Peyer's patch (tissue), 4 donors: ENCODE measurements at regions not wholly inside any gene's neighbourhood (a gene's known extent, or its start where the extent isn't known, plus 50 kb on each side); places are given as distances from the start of the nearest gene placed in this dataset.

ENCODE experiments used
- POLR2A ChIP-seq, 2 donors: fragments of 450-650 bp; IDR thresholded peaks; one replicate each; pipeline ENCODE4 v1.5.1; 2017; ENCODE audit warnings: antibody characterized with exemption in 2 of 2, mild to moderate bottlenecking in 2 of 2, moderate library complexity in 2 of 2
- TF ChIP-seq, protein P1 (sequence below), 6 experiments: fragments of 450-650 bp in 4 of 6; fragments of 200-600 bp in 2 of 6; sonication (generic) in 1 of 6; IDR thresholded peaks; one replicate each; pipeline ENCODE4 v1.5.1; 2017 to 2019; ENCODE audit warnings: antibody characterized with exemption in 6 of 6, mild to moderate bottlenecking in 3 of 6, moderate library complexity in 1 of 6

DNA sequence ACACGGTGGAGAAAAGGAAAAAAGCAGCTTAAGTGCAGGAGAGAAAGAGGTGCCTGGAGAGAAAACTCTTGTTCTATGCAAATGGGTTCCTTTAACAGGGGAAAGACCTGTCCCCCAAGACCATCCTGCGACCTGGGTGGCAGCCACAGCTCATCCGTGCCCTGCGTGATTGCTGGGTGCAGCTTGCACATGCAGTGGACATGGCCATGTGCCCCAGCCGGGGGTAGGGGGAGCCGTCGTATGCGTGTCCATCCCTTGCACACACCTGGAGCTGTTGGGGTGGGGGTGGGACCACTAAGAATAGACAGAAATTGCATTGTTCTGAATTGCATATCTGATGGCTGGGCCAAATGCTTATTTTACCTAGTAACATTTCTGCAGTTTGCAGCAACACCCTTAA lies 171.9 kb downstream of the GUCY2F start:
- TF ChIP-seq, protein P1, sequence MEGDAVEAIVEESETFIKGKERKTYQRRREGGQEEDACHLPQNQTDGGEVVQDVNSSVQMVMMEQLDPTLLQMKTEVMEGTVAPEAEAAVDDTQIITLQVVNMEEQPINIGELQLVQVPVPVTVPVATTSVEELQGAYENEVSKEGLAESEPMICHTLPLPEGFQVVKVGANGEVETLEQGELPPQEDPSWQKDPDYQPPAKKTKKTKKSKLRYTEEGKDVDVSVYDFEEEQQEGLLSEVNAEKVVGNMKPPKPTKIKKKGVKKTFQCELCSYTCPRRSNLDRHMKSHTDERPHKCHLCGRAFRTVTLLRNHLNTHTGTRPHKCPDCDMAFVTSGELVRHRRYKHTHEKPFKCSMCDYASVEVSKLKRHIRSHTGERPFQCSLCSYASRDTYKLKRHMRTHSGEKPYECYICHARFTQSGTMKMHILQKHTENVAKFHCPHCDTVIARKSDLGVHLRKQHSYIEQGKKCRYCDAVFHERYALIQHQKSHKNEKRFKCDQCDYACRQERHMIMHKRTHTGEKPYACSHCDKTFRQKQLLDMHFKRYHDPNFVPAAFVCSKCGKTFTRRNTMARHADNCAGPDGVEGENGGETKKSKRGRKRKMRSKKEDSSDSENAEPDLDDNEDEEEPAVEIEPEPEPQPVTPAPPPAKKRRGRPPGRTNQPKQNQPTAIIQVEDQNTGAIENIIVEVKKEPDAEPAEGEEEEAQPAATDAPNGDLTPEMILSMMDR (IDR thresholded peaks at IDR 0.05) = no peak
- no peak for TF ChIP-seq POLR2A (IDR thresholded peaks at IDR 0.05)
